Spinal cord (tissue), 9 donors: ENCODE measurements at regions not wholly inside any gene's neighbourhood (a gene's known extent, or its start where the extent isn't known, plus 50 kb on each side); places are given as distances from the start of the nearest gene placed in this dataset.

Experiments
- DNase-seq, 6 donors: peaks; one replicate each; pipeline versions ENCODE4 v3.0.0 to v3.0.0-alpha.2; 2013 to 2015; ENCODE audit warnings: low spot score in 6 of 6, low read depth in 4 of 6
- H3K27ac ChIP-seq: one replicate; pipeline ENCODE4 v1.5.1; 2013; ENCODE audit warnings: low read depth, low read length, control low read depth
- H3K27me3 ChIP-seq: one replicate; pipeline ENCODE4 v1.6.1; 2013; ENCODE audit warnings: low read length; ENCODE audit not compliant: control insufficient read depth, insufficient read depth
- H3K36me3 ChIP-seq: one replicate; pipeline ENCODE4 v1.6.1; 2013; ENCODE audit warnings: low read length; ENCODE audit not compliant: control insufficient read depth, insufficient read depth
- H3K4me1 ChIP-seq: one replicate; pipeline ENCODE4 v1.6.1; 2013; ENCODE audit warnings: low read length; ENCODE audit not compliant: control insufficient read depth, insufficient read depth
- H3K4me3 ChIP-seq: one replicate; pipeline ENCODE4 v1.5.1; 2013; ENCODE audit warnings: low read depth, low read length, control low read depth
- H3K9me3 ChIP-seq: one replicate; pipeline ENCODE4 v1.6.1; 2013; ENCODE audit warnings: low read length; ENCODE audit not compliant: control insufficient read depth, insufficient read depth
- WGBS: methylation state at CpG from one replicate; pipeline ENCODE4 v1.1.5; 2013; ENCODE audit warnings: missing lambda C conversion rate; ENCODE audit not compliant: insufficient coverage; 5-methylcytosine and 5-hydroxymethylcytosine counted together
- donor health status: healthy.

DNA sequence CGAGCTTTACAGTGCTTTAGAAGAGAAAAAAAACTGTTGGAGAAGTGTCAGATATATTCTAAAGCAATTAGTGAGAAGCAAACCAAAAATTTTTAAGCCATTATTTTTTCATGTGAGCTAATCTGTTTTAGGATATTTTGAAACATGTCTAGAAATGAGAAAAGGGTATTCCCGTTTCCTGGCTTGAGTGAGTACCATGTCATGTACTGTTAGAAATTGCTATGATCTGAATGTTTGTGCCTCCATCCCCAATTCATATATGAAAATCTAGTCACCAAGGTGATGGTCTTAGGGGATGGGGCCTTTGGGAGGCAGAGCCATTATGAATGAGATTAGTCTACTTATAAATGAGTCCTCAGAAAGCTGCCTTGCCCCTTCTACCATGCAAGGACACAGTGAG, 493.3 kb upstream of the GCFC2 start:
- no peaks in the 10 kb centered on the region for H3K4me1 ChIP-seq
- WGBS = no CpG with 5 or more reads among the region's 2 CpGs
- H3K36me3 ChIP-seq = no peaks in the 10 kb centered on the region
- no peaks in the 10 kb centered on the region for H3K9me3 ChIP-seq
- H3K4me3 ChIP-seq = no peak overlapping the region
- no peaks in the 10 kb centered on the region for H3K27me3 ChIP-seq
- DNase-seq = no peak
- no peak overlapping the region for H3K27ac ChIP-seq

DNA sequence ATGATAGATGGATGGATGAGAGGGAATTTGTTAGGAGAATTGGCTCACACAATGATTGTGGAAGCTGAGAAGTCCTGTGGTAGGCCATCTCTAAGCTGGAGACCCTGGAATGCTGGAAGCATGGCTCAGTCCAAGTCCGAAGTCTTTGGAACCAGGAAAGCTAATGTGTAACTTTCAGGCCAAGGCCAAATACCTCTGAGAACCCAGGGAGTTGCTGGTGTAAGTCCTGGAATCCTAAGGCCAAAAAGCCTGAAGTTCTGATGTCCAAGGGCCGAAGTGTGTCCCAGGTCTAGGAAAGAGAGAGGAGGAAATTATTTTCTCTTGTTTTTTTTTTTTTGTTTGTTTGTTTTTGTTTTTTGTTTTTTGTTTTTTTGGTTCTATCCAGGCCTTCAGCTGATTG, 492.2 kb upstream of the GCFC2 start:
- DNase-seq = no peak
- Histone ChIP-seq H3K9me3 (no peaks in the 10 kb centered on the region), H3K27ac (no peak overlapping the region), H3K4me1 (no peaks in the 10 kb centered on the region), H3K36me3 (no peaks in the 10 kb centered on the region), H3K4me3 (no peak overlapping the region), H3K27me3 (no peaks in the 10 kb centered on the region)
- WGBS = 100% methylated on average over 1 of the region's 2 CpGs

DNA sequence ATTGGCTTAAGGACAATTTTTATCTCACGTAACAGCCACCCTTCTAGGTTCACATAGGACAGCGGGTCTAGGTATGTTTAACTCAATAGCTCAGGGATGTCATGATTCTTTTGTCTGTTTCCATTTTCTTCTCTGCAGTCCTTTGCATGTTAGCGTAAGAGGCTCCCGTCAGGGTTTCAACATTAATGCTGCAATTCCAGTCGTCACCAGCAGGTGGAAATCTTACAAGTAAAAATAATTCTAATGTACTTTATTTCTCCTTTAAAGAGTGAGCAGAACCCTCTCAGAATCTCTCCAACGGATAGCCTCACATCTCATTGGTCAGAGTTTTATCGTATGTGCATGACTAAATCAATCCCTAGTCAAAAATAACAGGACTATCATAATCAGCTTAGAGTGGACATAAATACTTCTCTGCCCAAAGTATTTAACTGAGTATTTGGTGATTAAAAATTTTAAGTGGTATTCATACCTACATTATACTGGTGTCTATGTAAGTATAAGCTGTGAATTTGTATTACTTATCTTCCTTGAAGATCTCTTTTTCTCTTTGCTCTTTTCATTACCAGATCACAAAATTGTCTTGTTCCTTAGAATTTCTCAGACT, 487.2 kb upstream of the GCFC2 start:
- Histone ChIP-seq H3K36me3 (no peaks in the 10 kb centered on the region), H3K27me3 (no peaks in the 10 kb centered on the region), H3K27ac (no peak overlapping the region), H3K4me1 (no peaks in the 10 kb centered on the region), H3K9me3 (no peaks in the 10 kb centered on the region), H3K4me3 (no peak overlapping the region)
- peak in 3 of 6 donors; percentile 14 to 65 (median 18) for DNase-seq
- WGBS = 80% methylated on average over 1 of the region's 7 CpGs

DNA sequence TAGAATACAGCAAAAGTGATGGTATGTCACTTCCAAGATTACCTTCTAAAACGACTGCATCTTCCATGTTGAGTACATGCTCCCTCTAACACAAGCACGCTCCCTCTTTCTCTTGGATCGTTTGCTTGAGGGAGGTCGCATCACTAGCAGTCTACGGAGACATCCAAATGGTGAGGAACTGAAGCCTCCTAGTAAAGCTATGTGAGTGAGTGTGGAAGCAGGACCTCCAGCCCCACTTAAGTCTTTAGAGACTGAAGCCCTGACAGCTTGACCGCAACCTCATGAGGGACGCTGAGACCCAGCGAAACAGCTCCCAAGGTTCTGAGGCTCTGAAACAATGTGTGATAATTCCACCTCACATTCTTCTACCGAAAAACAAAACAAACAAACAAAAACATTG, 486.7 kb upstream of the GCFC2 start:
- no peak overlapping the region for H3K4me3 ChIP-seq
- no peaks in the 10 kb centered on the region for H3K4me1 ChIP-seq
- no peak overlapping the region for H3K27ac ChIP-seq
- DNase-seq = no peak
- H3K9me3 ChIP-seq = no peaks in the 10 kb centered on the region
- no peaks in the 10 kb centered on the region for H3K27me3 ChIP-seq
- no peaks in the 10 kb centered on the region for H3K36me3 ChIP-seq
- 93% methylated on average over 7 of the region's 9 CpGs for WGBS

DNA sequence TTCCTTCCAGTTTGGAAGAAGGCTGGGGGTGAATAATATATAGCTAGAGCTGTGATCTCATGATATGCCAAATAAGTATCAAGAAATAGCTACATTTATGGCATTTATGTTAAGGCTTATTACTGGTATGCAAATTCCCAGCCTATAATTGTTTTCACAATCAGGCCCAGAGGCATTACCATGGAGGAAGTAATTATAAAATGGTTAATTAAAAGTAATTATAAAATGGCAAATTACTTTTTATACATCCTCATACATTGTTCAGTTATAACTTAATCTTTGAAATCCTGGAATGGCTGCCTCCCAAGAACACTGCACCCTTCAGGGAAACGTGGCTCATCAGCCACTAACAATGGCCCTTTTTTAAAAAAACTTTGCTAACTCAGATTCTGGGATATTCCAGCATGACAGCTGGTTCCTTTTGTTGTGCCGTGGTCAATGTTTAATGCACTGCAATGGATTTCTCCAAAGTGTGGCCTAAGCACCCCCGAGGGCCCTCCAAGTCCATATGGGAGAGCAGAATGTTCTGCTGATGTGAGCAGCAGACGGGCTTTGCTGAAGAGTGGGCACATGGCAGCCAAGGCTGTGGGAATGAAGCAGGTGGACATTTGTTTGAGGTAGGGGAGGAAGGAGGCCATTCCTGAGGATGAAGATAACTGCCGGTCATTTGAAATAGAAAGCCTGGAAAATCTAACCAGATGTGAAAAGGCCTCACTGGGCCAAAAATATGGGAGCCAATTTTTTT, 483.5 kb upstream of the GCFC2 start:
- DNase-seq = peak in 1 of 6 donors; percentile 86
- H3K27me3 ChIP-seq = no peaks in the 10 kb centered on the region
- WGBS = 55% methylated on average over 4 of the region's 5 CpGs
- no peaks in the 10 kb centered on the region for H3K9me3 ChIP-seq
- H3K27ac ChIP-seq = no peak overlapping the region
- H3K4me3 ChIP-seq = no peak overlapping the region
- no peaks in the 10 kb centered on the region for H3K4me1 ChIP-seq
- no peaks in the 10 kb centered on the region for H3K36me3 ChIP-seq

DNA sequence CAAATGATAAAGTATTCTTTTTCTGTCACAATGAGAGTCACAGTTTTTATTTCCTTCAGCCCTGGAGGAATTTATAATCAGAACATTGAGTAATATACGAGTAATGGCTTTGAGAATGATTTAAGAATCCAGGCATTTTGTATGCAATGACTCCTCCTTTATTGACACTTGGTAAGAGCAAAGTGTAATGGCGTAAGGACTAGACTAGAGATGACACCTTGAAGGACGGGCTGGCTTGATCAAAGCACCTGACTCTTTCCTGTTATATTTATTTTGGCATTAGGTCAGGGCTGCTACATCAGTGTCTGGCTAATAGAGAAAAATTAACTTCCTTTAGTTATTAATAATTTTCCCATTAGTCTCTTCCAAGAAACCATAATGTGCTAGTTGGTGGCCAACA, 482.4 kb upstream of the GCFC2 start:
- H3K4me3 ChIP-seq = no peak overlapping the region
- no peak for DNase-seq
- no peaks in the 10 kb centered on the region for H3K27me3 ChIP-seq
- no peaks in the 10 kb centered on the region for H3K4me1 ChIP-seq
- no peak overlapping the region for H3K27ac ChIP-seq
- H3K9me3 ChIP-seq = no peaks in the 10 kb centered on the region
- WGBS = 100% methylated on average over 1 of the region's 3 CpGs
- no peaks in the 10 kb centered on the region for H3K36me3 ChIP-seq

DNA sequence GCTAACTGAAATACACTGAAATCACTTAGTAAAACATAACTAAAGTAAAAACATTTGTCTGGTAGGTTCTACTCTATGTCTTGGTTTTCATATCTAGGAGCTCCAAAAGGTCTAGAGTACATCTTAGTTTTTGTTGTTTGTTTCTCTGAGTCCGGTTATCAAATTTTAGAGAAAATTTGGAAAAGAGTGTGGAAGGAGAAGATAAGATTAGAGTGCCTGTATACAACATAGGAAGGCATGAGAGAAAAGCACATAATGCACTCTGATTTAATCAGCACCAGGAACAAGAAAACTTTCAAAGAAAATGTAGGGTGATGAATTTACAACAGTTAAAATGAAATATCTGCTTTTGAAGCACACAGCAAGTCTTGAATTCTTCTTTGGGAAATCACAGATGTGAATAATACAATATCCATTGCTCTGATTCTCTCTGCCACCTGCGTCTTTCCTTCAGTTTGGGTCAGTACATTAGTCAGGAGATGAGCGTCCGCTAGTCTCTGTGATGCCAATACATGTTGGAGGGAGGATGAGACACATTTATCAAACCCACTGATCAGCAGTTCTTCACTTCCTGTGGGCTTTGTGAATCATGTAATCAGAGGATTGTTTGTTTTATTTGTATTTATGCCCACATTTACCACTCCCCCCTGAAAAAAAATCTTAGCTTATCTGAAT, 477.8 kb upstream of the GCFC2 start:
- no peak overlapping the region for H3K27ac ChIP-seq

DNA sequence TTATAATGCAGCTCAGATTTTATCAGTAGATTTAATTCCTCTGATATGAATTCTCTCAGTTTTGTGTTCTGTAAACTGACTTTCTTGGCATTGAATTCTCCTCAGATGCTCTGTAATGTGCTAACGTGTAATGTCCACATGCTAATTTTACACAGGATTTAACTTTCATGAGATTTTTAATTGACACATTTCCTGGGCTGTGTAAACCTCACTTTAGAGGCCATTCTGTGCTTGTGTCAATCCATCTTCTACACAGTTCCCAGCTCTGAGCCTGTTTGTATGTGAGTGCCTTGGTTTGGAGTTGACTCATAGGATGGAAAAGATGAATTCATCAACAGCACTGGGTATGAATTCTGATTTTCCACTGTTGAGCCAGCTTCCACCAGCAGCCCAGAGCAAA, 476.7 kb upstream of the GCFC2 start:
- H3K36me3 ChIP-seq = no peaks in the 10 kb centered on the region
- H3K27ac ChIP-seq = no peak overlapping the region
- WGBS = no CpG with 5 or more reads among the region's 1 CpG
- H3K4me1 ChIP-seq = no peaks in the 10 kb centered on the region
- no peaks in the 10 kb centered on the region for H3K9me3 ChIP-seq
- H3K27me3 ChIP-seq = no peaks in the 10 kb centered on the region
- peak in 1 of 6 donors; percentile 73 for DNase-seq
- H3K4me3 ChIP-seq = no peak overlapping the region

More for the DNA sequence above, 477.8 kb upstream of the GCFC2 start:
- Histone ChIP-seq H3K4me1 (no peaks in the 10 kb centered on the region), H3K4me3 (no peak overlapping the region), H3K9me3 (no peaks in the 10 kb centered on the region), H3K36me3 (no peaks in the 10 kb centered on the region), H3K27me3 (no peaks in the 10 kb centered on the region)
- DNase-seq = no peak
- 100% methylated on average over 1 of the region's 4 CpGs for WGBS

DNA sequence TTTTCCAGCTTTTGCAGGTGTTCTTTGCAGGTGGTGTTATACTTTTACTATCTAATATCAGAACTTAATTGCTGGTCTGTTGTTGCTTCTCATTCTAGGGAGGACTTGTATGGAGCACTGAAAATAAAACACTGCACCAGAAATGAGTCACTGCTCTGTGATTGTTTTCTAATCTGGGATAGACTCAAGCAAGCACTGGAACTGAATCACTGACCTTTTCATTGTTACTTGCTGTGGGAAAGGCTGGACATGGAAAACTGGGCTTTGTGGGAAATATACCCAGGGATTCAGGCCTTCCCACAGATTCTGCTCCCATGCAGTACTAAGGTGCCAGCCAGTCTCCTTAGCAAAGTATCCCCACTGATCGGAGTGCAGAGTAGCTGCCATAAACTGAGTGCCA, 470.0 kb upstream of the GCFC2 start:
- DNase-seq = no peak

DNA sequence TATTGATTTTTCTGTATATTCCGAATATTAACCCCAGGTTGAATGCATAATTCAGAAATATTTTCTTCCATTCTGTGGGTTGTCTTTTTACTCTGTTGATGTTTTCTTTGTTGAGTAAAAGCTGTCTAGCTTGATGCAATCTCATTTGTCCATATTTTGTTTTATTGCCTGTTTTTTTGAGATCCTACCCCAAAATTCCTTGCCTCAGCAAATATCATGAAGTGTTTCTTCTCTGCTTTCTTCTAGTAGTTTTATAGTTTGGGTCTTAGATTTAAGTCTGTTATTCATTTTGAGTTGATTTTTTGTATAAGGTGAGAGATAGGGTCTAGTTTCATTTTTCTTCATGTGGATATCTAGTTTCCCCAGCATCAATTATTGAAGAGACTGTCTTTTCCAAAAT, 467.9 kb upstream of the GCFC2 start:
- H3K27me3 ChIP-seq = no peaks in the 10 kb centered on the region
- no peaks in the 10 kb centered on the region for H3K4me1 ChIP-seq
- no peak for DNase-seq
- no CpG with 5 or more reads among the region's 1 CpG for WGBS
- no peak overlapping the region for H3K27ac ChIP-seq
- H3K36me3 ChIP-seq = no peaks in the 10 kb centered on the region
- H3K4me3 ChIP-seq = no peak overlapping the region
- peaks cover 13% of the 10 kb centered on the region for H3K9me3 ChIP-seq

More for the DNA sequence above, 470.0 kb upstream of the GCFC2 start:
- peaks cover 9% of the 10 kb centered on the region for H3K9me3 ChIP-seq
- WGBS = 90% methylated on average over 1 of the region's 1 CpG
- H3K27me3 ChIP-seq = no peaks in the 10 kb centered on the region
- no peaks in the 10 kb centered on the region for H3K36me3 ChIP-seq
- no peak overlapping the region for H3K27ac ChIP-seq
- no peaks in the 10 kb centered on the region for H3K4me1 ChIP-seq
- no peak overlapping the region for H3K4me3 ChIP-seq
